DMS53 treated with DMSO at 0.1 percent for 48 hours (cell line): ENCODE measurements at regions not wholly inside any gene's neighbourhood (a gene's known extent, or its start where the extent isn't known, plus 50 kb on each side); places are given as distances from the start of the nearest gene placed in this dataset.

Source experiments
- DNase-seq: peaks from one replicate; lab custom pipeline; 2025; ENCODE audit not compliant: unreplicated experiment; lab: John Stamatoyannopoulos, UW

- no peak for DNase-seq
Measured at GRCh38 chr6:145332011-145332410, 403.3 kb downstream of the EPM2A start.

DNA sequence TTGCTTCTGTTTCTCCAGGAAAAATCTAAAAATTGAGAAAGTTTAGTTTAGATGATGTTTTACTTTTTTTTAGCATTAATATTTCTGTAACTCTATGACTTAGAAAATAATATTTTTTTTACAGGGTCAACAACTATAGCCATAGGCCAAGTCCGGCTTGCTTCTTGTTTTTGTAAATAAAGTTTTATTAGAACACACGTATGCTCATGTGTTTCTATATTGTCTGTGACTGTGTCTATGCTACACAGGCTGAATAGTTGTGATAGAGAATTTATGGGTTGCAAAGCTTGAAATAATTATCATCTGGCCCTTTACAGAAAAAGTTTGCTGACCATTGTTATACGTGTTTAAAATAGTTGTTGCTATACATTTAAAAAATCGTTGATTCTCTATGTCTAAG lies 399.2 kb downstream of the EPM2A start:
- no peak for DNase-seq

GRCh38 chr6:145339089-145339488 lies 396.2 kb downstream of the EPM2A start:
- peak; percentile 16 for DNase-seq

DNA sequence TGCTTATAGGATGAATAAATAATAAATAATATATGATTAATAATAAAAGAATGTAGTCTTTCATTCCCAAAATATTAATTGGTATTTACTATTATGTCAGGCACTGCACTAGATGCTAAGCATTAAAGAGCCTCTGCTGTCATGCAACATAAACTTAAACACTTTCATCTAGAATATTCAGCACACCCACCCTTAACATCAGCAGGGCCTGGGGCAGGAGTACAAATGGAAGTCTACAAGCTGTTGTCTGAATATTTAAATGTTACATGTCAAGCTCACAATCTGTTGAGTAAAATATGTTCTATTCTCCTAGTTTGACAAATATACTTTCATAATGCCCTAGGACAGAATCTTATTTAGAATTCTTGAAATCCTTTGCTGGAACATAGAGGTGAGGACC lies 395.1 kb downstream of the EPM2A start:
- no peak for DNase-seq

- DNase-seq = no peak
Measured at GRCh38 chr6:145345094-145345493, 390.2 kb downstream of the EPM2A start.

DNA sequence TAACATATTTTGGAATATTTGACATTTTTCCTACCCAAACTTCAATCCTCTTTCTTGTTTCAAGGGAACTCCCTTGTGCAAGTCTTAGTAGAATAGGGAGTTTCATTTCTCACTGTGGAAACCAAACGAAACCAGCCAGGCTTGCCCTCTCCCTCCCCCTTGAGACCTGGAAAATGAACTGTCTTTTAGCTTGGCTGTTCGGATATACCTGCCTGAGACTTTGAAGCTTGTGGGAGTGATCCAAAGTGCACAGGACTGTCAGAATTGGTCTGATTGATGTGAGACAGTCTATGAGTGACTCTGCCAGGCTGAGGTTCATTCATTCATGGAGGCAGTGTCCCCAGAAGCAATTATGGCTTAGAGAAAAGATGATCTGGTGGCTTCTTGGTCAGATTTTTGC lies 388.1 kb downstream of the EPM2A start:
- no peak for DNase-seq

- no peak for DNase-seq
Measured at GRCh38 chr6:145349950-145350510, 385.3 kb downstream of the EPM2A start.

- no peak for DNase-seq
Measured at GRCh38 chr6:145350928-145351327, 384.4 kb downstream of the EPM2A start.

DNA sequence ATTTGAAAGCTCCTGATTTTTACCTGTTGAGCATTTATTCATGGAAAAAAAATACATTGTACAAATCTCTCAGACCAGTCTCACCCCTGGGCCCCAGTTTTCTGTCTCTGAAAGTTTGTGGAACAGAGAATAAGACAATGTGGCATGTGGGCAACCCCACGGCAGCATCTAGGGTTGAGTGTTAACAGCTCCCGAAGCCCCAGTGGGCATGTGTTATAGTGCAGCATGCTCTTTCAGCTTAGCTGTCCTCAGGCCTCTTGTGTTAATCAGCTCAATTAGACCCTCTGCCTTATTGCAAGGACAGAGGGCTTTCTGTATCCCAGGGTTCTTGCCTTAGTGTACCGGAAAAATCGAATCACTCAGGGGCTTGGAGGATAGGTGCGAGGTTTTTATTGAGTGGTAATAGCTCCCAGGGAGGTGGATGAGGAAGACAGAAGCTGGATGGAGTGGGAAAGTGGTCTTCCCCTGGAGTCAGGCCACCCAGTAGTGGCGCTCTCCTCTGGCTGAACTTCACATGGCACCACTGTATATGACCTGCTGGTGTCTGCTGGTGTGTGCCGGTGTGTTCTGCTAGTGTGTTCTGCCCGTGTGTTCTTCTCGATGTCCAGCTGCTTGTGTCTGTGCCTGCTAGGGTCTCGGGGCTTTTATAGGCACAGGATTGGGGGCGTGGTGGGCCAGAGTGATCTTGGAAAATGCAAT lies 382.8 kb downstream of the EPM2A start:
- DNase-seq = no peak

GRCh38 chr6:145360865-145361264 lies 374.5 kb downstream of the EPM2A start:
- no peak for DNase-seq

DNA sequence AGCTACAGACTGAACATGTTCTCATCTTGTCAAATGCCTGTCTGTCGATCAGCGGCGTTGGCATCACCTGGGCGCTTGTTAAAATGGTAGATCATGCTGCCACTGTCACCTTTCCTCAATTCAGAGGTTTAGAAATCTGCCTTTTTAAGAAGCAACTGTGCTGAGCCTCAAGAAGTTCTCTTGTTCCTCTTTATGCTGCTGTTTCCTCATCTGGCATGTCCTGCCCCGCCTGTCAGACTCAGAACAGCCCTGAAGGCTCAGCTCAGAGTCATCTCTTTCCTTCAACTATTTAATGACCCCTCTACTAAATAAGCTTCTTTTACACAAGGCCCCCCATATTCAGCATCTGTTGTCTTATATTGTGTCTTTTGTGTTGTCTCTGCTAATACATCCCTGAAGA lies 368.2 kb downstream of the EPM2A start:
- DNase-seq = no peak

DNA sequence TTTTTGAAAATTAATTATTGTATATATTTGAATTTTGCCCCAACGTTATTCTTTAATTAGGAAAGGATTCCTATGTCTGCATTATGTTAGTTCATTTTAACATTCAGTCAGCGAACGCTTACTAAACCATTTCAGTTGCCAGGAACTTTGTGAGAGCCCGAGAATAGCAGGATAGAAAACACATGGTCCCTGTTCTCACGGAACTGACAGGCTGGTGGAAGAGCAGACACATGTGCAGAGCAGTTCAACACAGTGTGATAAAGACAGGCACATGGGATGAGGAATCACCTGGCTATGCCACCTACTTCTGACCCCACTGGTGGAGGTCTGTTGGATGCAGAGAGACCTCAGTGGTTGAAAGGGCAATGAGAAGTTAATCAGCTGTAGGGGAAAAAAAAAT lies 367.2 kb downstream of the EPM2A start:
- DNase-seq = no peak

- DNase-seq = no peak
Measured at GRCh38 chr6:145370559-145370958, 364.8 kb downstream of the EPM2A start.

GRCh38 chr6:145372671-145373151 lies 362.6 kb downstream of the EPM2A start:
- DNase-seq = no peak

- DNase-seq = no peak
Measured at GRCh38 chr6:145373826-145374225, 361.5 kb downstream of the EPM2A start.

- DNase-seq = no peak
Measured at GRCh38 chr6:145374570-145374969, 360.8 kb downstream of the EPM2A start.

DNA sequence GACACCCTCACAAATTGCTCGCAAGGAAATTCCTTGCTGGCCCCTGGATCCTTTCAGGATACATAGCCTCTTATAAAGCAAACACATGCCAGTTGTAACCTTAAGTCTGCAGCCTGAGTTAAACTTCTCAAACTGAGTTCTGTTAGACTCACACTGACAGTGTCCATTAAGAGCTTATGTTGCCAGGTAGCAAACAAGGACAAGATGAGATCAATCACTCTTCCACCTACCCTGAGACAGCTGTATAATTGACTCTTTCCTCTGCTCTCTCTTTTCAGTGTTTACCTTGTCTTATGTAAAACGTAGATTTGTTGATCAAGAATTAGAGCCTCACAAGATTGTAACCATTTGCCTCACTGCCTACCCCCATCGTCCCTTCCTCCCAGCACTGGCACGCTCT lies 359.8 kb downstream of the EPM2A start:
- DNase-seq = no peak

- no peak for DNase-seq
Measured at GRCh38 chr6:145380186-145380585, 355.1 kb downstream of the EPM2A start.

GRCh38 chr6:145381941-145382340 lies 353.4 kb downstream of the EPM2A start:
- DNase-seq = no peak

DNA sequence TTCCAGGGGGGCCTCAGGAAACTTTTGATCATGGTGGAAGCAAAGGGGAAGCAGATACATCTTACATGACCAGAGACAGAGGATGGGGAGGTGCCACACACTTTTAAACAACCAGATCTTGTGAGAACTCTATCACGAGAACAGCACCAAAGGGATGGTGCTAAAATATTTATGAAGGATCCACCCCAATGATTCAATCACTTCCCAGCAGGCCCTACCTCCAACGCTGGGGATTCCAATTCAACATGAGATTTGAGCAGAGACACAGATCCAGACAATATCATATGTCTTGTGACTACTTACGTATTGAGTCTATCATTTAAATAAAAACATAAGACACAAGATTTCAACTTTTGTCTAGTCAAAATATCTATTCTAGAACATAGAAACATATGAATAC lies 351.9 kb downstream of the EPM2A start:
- DNase-seq = no peak

GRCh38 chr6:145384503-145384902 lies 350.8 kb downstream of the EPM2A start:
- DNase-seq = no peak

DNA sequence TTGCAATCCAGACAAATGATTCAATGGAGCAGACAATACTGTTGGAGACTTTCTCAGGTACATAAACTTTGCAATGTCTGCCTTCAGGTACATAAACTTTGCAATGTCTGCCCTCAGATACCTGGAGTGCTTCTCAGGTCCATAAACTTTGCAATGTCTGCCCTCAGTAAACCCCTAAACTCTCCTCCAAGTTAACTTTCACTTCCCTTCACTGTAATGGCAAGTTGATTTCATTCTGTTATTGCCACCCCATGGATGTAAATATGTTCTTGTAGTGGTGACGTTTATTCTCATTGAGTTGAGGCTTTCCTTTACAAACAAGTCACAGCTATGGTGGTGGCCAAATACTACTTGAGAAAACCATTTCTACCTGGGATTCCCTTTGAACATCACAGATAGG lies 338.8 kb downstream of the EPM2A start:
- DNase-seq = no peak

GRCh38 chr6:145400508-145400907 lies 334.8 kb downstream of the EPM2A start:
- no peak for DNase-seq
